ENCODE measurements at regions not wholly inside any gene's neighbourhood (a gene's known extent, or its start where the extent isn't known, plus 50 kb on each side); places are given as distances from the start of the nearest gene placed in this dataset.

DNA sequence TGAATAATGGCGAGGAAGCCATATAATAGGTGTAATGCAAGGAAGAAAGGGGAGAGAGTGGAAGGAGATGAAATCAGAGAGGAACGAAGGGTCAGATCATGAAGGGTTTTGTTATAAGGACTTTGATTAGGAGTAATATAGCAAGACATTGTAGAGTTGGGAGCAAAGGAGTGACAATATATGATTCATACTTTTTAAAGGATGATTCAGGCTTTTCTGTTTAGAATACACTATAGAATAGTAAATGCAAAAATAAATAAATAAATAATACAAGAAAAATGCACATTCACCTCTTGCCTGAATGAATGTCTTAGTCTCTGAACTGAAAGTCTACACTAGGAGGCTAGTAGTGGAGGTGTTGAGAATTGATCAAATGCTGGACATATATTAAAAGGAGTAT lies 1524.4 kb upstream of the AGA start:
- Histone ChIP-seq H3K4me1 (ENCODE audit: insufficient read depth, poor library complexity, severe bottlenecking) (no peaks in the 10 kb centered on the region), H3K36me3 (ENCODE audit: low read depth) (no peaks in the 10 kb centered on the region), H3K27ac (ENCODE audit: poor library complexity, severe bottlenecking) (no peak overlapping the region), H3K27me3 (ENCODE audit: insufficient read depth, poor library complexity, severe bottlenecking) (no peaks in the 10 kb centered on the region), H3K9me3 (ENCODE audit: severe bottlenecking) (no peaks in the 10 kb centered on the region), H3K4me3 (ENCODE audit: severe bottlenecking) (no peak overlapping the region)
- DNase-seq (ENCODE audit: low spot score) (no peak), ATAC-seq (ENCODE audit: low read depth) (no peak)
- TF ChIP-seq, protein P1, sequence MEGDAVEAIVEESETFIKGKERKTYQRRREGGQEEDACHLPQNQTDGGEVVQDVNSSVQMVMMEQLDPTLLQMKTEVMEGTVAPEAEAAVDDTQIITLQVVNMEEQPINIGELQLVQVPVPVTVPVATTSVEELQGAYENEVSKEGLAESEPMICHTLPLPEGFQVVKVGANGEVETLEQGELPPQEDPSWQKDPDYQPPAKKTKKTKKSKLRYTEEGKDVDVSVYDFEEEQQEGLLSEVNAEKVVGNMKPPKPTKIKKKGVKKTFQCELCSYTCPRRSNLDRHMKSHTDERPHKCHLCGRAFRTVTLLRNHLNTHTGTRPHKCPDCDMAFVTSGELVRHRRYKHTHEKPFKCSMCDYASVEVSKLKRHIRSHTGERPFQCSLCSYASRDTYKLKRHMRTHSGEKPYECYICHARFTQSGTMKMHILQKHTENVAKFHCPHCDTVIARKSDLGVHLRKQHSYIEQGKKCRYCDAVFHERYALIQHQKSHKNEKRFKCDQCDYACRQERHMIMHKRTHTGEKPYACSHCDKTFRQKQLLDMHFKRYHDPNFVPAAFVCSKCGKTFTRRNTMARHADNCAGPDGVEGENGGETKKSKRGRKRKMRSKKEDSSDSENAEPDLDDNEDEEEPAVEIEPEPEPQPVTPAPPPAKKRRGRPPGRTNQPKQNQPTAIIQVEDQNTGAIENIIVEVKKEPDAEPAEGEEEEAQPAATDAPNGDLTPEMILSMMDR (IDR thresholded peaks at IDR 0.05; ENCODE audit: poor library complexity, severe bottlenecking): no peak

DNA sequence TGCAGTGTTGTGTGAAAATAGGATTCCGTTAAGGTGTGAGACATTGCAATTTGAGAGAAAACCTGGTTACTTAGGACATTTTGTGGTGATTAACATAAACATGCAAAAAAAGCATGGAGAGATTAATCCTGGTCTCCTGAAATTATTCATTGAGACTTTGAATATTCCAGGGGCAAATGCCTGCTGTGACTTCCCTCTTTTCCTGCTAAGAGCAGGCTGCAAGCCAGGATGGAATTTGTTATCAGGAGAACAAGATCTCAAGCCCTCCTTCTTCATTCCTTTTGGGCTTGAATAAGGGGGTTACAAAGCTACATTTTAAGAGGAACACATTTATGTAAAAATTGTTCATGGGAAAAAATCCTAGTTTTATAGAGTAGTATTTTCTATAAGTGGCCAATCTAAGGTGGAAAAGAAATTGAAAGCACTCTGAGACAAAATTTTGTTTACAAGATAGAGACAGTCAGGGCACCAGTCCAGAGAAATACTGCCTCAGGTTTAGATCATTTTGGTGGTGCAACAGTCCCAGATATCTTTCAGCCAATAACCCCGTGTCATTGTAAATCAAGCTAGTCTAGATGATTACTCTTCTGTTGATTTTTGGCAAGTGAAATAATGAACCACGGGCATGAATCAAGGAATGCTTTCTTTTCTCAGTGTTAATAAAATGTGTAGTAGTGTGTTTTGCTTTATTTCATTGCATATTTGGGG lies 1528.3 kb upstream of the AGA start:
- no peaks in the 10 kb centered on the region for H3K4me1 ChIP-seq (ENCODE audit: insufficient read depth, poor library complexity, severe bottlenecking)

DNA sequence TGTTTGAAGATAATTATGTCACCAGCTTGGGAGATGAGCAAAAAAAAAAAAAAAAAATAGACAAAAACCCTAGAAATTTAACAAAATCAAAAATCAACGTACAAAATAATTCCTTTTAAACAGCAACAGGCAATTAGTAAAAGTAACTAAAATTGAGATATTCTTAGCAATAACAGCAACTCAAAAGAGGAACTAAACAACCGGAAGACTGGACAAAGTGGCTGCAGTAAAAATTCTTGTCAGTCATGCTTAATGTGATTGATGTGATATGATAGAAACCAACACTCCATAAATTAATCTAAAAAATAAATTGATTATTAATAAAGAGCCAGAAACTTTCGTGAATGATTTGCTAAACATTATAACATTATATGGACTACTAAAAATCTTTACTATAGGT lies 1534.6 kb upstream of the AGA start:
- Histone ChIP-seq H3K4me1 (ENCODE audit: insufficient read depth, poor library complexity, severe bottlenecking) (no peaks in the 10 kb centered on the region), H3K27me3 (ENCODE audit: insufficient read depth, poor library complexity, severe bottlenecking) (no peaks in the 10 kb centered on the region), H3K4me3 (ENCODE audit: severe bottlenecking) (no peak overlapping the region), H3K27ac (ENCODE audit: poor library complexity, severe bottlenecking) (no peak overlapping the region), H3K36me3 (ENCODE audit: low read depth) (no peaks in the 10 kb centered on the region), H3K9me3 (ENCODE audit: severe bottlenecking) (no peaks in the 10 kb centered on the region)
- ATAC-seq (ENCODE audit: low read depth) (no peak), DNase-seq (ENCODE audit: low spot score) (no peak)
- TF ChIP-seq, protein P1 (IDR thresholded peaks at IDR 0.05; ENCODE audit: poor library complexity, severe bottlenecking): no peak

More for the DNA sequence above, 1528.3 kb upstream of the AGA start:
- TF ChIP-seq, protein P1 (IDR thresholded peaks at IDR 0.05; ENCODE audit: poor library complexity, severe bottlenecking): no peak
- H3K4me3 ChIP-seq (ENCODE audit: severe bottlenecking): no peak overlapping the region
- H3K9me3 ChIP-seq (ENCODE audit: severe bottlenecking): no peaks in the 10 kb centered on the region
- DNase-seq (ENCODE audit: low spot score) (no peak), ATAC-seq (ENCODE audit: low read depth) (no peak)
- H3K36me3 ChIP-seq (ENCODE audit: low read depth): no peaks in the 10 kb centered on the region
- H3K27ac ChIP-seq (ENCODE audit: poor library complexity, severe bottlenecking): no peak overlapping the region
- no peaks in the 10 kb centered on the region for H3K27me3 ChIP-seq (ENCODE audit: insufficient read depth, poor library complexity, severe bottlenecking)

DNA sequence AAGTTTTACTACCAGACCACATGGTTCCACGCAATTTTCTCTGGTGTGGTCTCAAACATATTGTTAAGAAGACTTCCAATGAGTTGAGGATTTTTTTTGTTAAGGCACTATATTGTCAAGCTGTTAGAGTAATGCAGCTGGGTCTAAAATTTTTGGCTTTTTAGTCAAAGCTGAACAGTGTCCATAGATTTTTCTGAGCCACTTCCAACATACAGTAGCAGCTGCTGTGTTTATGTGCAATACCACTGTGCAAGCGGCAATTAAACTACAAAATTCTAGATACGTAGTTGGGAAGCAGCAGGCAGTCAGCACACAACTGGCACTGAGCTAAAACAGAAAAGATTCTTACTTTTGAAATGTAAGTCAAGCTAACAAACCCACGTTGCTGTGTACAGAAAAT lies 1551.1 kb upstream of the AGA start:
- TF ChIP-seq, protein P1 (IDR thresholded peaks at IDR 0.05; ENCODE audit: poor library complexity, severe bottlenecking): no peak
- no peak for ATAC-seq (ENCODE audit: low read depth)

DNA sequence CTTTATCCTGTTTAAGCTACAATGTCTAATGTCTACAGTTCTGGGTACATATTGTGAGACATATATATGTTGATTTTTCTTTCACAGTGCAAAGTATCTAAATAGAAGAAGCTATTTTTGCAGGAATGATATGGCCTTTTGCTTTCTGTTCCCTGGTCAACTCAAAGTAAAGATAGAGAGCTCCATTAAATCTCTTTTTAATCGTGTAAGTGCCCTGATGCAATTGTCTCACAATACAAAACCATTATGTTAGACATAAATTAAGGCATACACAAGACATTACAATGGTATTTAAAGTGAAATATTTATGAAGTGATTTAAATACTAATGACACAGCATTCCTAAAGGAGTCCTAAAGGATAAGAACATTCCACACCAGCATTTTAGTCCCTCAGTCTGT lies 1559.7 kb upstream of the AGA start:
- H3K4me3 ChIP-seq (ENCODE audit: severe bottlenecking): no peak overlapping the region
- ATAC-seq (ENCODE audit: low read depth) (no peak), DNase-seq (ENCODE audit: low spot score) (no peak)
- no peaks in the 10 kb centered on the region for H3K4me1 ChIP-seq (ENCODE audit: insufficient read depth, poor library complexity, severe bottlenecking)
- no peaks in the 10 kb centered on the region for H3K27me3 ChIP-seq (ENCODE audit: insufficient read depth, poor library complexity, severe bottlenecking)
- H3K36me3 ChIP-seq (ENCODE audit: low read depth): no peaks in the 10 kb centered on the region
- TF ChIP-seq, protein P1 (IDR thresholded peaks at IDR 0.05; ENCODE audit: poor library complexity, severe bottlenecking): no peak
- no peak overlapping the region for H3K27ac ChIP-seq (ENCODE audit: poor library complexity, severe bottlenecking)
- no peaks in the 10 kb centered on the region for H3K9me3 ChIP-seq (ENCODE audit: severe bottlenecking)

More for the DNA sequence above, 1551.1 kb upstream of the AGA start:
- H3K36me3 ChIP-seq (ENCODE audit: low read depth): no peaks in the 10 kb centered on the region
- no peaks in the 10 kb centered on the region for H3K27me3 ChIP-seq (ENCODE audit: insufficient read depth, poor library complexity, severe bottlenecking)
- H3K9me3 ChIP-seq (ENCODE audit: severe bottlenecking): no peaks in the 10 kb centered on the region
- no peak for DNase-seq (ENCODE audit: low spot score)
- no peak overlapping the region for H3K4me3 ChIP-seq (ENCODE audit: severe bottlenecking)
- no peaks in the 10 kb centered on the region for H3K4me1 ChIP-seq (ENCODE audit: insufficient read depth, poor library complexity, severe bottlenecking)
- no peak overlapping the region for H3K27ac ChIP-seq (ENCODE audit: poor library complexity, severe bottlenecking)

Measured in RWPE2 (cell line).